ENCODE measurements at regions not wholly inside any gene's neighbourhood (a gene's known extent, or its start where the extent isn't known, plus 50 kb on each side); places are given as distances from the start of the nearest gene placed in this dataset.

DNA sequence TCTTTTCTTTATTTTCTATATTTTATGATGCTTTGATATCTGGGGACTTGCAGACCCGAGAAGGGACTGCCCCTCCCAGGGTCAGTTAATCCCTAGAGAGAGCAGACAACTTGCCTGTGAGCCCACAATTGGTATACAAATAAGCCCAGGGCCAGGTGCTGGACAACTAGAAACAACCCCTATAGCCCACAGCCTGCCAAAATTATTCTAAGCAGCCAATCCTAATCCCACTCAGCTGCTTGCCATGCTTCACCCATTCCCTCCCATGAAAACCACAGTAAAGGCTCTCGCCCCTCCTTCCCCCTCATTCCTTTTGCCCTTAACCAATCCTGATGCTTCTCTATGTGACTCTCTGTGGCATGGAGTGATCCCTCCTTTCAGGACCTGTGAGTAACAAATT is 380.7 kb downstream of the RBM43 start:
- no peak for TF ChIP-seq CTCF (IDR thresholded peaks at IDR 0.05; ENCODE audit: unreplicated experiment)
- peaks cover 17% of the 10 kb centered on the region for H3K4me1 Mint-ChIP-seq
- peaks cover 6% of the 10 kb centered on the region for H3K9me3 Mint-ChIP-seq
- H3K36me3 Mint-ChIP-seq: no peaks in the 10 kb centered on the region
- DNase-seq (ENCODE audit: low spot score in 2 of 2, unreplicated experiment in 2 of 2): no peak
- no peaks in the 10 kb centered on the region for H3K27me3 Mint-ChIP-seq (ENCODE audit: low read depth)
- no peak overlapping the region for H3K27ac Mint-ChIP-seq
- no peak overlapping the region for H3K4me3 Mint-ChIP-seq

DNA sequence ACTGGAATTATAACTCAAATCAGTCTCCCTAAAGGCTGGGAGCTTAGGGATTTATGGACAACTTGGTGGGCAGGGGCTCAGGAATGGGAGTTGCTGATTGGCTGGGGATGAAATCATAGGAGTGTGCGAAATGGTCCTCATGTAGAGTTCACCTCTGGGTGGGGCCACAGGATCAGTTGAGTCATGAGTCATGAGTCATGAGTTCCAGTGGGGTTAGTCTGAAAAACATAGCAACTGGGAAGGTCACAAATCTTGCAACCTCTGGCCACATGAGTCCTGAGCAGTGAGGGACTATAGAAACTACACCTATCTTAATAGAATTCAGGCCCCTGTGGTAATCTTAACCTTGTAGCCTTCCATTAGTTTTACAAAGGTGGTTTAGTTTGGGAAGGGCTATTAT is 383.3 kb downstream of the RBM43 start:
- Mint-ChIP-seq H3K27ac (no peak overlapping the region), H3K27me3 (ENCODE audit: low read depth) (no peaks in the 10 kb centered on the region), H3K4me3 (no peak overlapping the region), H3K36me3 (no peaks in the 10 kb centered on the region), H3K4me1 (peaks cover 33% of the 10 kb centered on the region), H3K9me3 (no peaks in the 10 kb centered on the region)
- DNase-seq (ENCODE audit: low spot score in 2 of 2, unreplicated experiment in 2 of 2): no peak
- no peak for TF ChIP-seq CTCF (IDR thresholded peaks at IDR 0.05; ENCODE audit: unreplicated experiment)

DNA sequence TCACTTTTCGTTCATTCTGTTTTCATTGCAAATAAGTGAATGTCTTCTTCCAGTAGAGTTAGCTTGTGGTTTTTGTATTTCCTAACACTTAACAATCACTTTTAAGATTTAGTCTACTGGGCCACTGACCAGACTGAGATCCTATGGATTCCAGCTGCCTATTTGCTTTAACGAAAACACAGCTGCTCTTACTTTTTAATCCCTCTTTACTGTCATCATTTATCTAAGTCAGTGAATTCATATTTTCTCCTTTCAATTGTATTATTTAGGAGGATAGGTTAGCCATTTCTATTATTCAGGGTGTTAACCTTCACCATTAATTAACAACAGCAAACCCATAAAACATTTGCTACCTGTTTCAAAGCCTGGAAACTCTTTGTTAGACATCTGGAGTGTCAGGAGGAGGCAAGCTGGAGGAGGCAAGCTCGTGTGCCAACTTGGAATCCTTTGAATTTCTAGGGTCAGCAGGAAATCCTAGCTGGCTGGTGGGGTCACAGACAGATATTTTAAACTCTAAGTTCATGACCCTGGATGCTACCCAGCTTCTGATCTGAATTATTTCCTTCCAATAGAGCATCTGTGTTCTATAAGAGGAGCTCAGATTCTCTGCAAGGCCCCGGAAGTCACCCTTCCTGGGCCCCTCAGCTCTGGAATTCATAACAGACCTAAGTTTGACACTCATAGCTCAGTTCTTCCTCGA is 385.3 kb downstream of the RBM43 start:
- no peaks in the 10 kb centered on the region for H3K9me3 Mint-ChIP-seq
- H3K36me3 Mint-ChIP-seq: no peaks in the 10 kb centered on the region
- peak overlapping the region; percentile 65 for H3K27ac Mint-ChIP-seq
- H3K27me3 Mint-ChIP-seq (ENCODE audit: low read depth): no peaks in the 10 kb centered on the region
- no peak for DNase-seq (ENCODE audit: low spot score in 2 of 2, unreplicated experiment in 2 of 2)
- TF ChIP-seq CTCF (IDR thresholded peaks at IDR 0.05; ENCODE audit: unreplicated experiment): no peak
- H3K4me1 Mint-ChIP-seq: peaks cover 47% of the 10 kb centered on the region
- H3K4me3 Mint-ChIP-seq: no peak overlapping the region

GRCh38 chr2:150873396-150873772 is 385.9 kb upstream of the RND3 start:
- Mint-ChIP-seq H3K27ac (peak overlapping the region; percentile 82), H3K4me3 (no peak overlapping the region), H3K27me3 (ENCODE audit: low read depth) (no peaks in the 10 kb centered on the region), H3K36me3 (no peaks in the 10 kb centered on the region), H3K4me1 (peaks cover 47% of the 10 kb centered on the region), H3K9me3 (peaks cover 11% of the 10 kb centered on the region)
- no peak for TF ChIP-seq CTCF (IDR thresholded peaks at IDR 0.05; ENCODE audit: unreplicated experiment)
- no peak for DNase-seq (ENCODE audit: low spot score in 2 of 2, unreplicated experiment in 2 of 2)

GRCh38 chr2:150872756-150873395 is 385.4 kb upstream of the RND3 start:
- H3K4me3 Mint-ChIP-seq: peak overlapping the region; percentile 16
- DNase-seq (ENCODE audit: low spot score in 2 of 2, unreplicated experiment in 2 of 2): no peak
- H3K27ac Mint-ChIP-seq: peak overlapping the region; percentile 82
- H3K4me1 Mint-ChIP-seq: peaks cover 47% of the 10 kb centered on the region
- TF ChIP-seq CTCF (IDR thresholded peaks at IDR 0.05; ENCODE audit: unreplicated experiment): no peak
- H3K9me3 Mint-ChIP-seq: peaks cover 13% of the 10 kb centered on the region
- H3K36me3 Mint-ChIP-seq: no peaks in the 10 kb centered on the region
- H3K27me3 Mint-ChIP-seq (ENCODE audit: low read depth): no peaks in the 10 kb centered on the region

Data from mesothelial cell of epicardium (in vitro differentiated cells).